HepG2 (cell line): ENCODE measurements at regions not wholly inside any gene's neighbourhood (a gene's known extent, or its start where the extent isn't known, plus 50 kb on each side); places are given as distances from the start of the nearest gene placed in this dataset.

Experiments
- ATAC-seq: fragments of 200-7000 bp; cut with Tn5 transposase; 3 replicates; pipeline ENCODE4 v1.9.1; 2020; ENCODE audit warnings: mild to moderate bottlenecking, moderate library complexity
- BruUV-seq: library from RNA; stranded (reverse); fragments of 400-500 nt; replicated peaks from 2 replicates; lab custom pipeline; 2021; lab: Mats Ljungman, UMichigan
- CTCF ChIA-PET: fragments of 300-600 bp; formaldehyde crosslinking; extraction: SDS; loops from one replicate; lab custom pipeline; 2021; ENCODE audit warnings: low total read pairs, inconsistent platforms, low intra/inter-chr PET ratio; lab: Yijun Ruan, JAX
- POLR2A ChIA-PET: fragments of 350-600 bp; sonication (Branson Sonifier 250); formaldehyde crosslinking; loops from one replicate; lab custom pipeline; 2020; ENCODE audit warnings: antibody characterized with exemption, inconsistent platforms; lab: Yijun Ruan, JAX
- DNase-seq: peaks from one replicate; pipeline ENCODE4 v3.0.0-alpha.2; 2015; ENCODE audit warnings: low spot score
- FAIRE-seq: peaks from 3 replicates; lab custom pipeline; 2011; peaks lifted over from hg19 to GRCh38; lab: Jason Lieb, UNC
- H2AFZ ChIP-seq: one replicate; pipeline ENCODE4 v1.6.1; 2011; ENCODE audit warnings: low read length, inconsistent platforms
- H3K27ac ChIP-seq: fragments of 300-600 bp; 3 replicates; pipeline ENCODE4 v1.8.0; 2011; ENCODE audit warnings: mixed run types, mild to moderate bottlenecking, mixed read lengths, low read length, inconsistent platforms; ENCODE audit not compliant: insufficient read depth; ENCODE audit errors: extremely low read length
- H3K27me3 ChIP-seq, 2 experiments: fragments of 200-600 bp in 1 of 2; 2 replicates in 1 of 2; 3 replicates in 1 of 2; pipeline versions ENCODE4 v1.6.0 to v1.8.0; 2011; ENCODE audit warnings: low read length in 2 of 2, mild to moderate bottlenecking in 2 of 2, moderate library complexity in 2 of 2, inconsistent platforms in 1 of 2; ENCODE audit not compliant: insufficient read depth in 2 of 2, control insufficient read depth in 1 of 2
- H3K36me3 ChIP-seq, 2 experiments: fragments of 200-600 bp in 1 of 2; replicated peaks in 1 of 2; 2 replicates in 1 of 2; 3 replicates in 1 of 2; pipeline versions ENCODE4 v1.5.1 to v1.8.0; 2011; ENCODE audit warnings: low read length in 2 of 2, inconsistent platforms in 1 of 2; ENCODE audit not compliant: insufficient read depth in 2 of 2, control insufficient read depth in 1 of 2
- H3K4me1 ChIP-seq: 2 replicates; pipeline ENCODE4 v1.5.1; 2012; ENCODE audit warnings: low read length, inconsistent platforms; ENCODE audit not compliant: insufficient read depth
- H3K4me2 ChIP-seq: 2 replicates; pipeline ENCODE4 v1.6.0; 2011; ENCODE audit warnings: low read depth, low read length, inconsistent platforms
- H3K4me3 ChIP-seq, 3 experiments: fragments of 200-600 bp in 1 of 3; sonication (generic), shearing (Covaris generic) in 1 of 3; replicated peaks in 1 of 3; 2 replicates each; pipeline ENCODE4 v1.5.1; 2011 to 2016; ENCODE audit warnings: low read length in 3 of 3, inconsistent platforms in 2 of 3, low read depth in 2 of 3, mild to moderate bottlenecking in 2 of 3, control low read depth in 1 of 3, mixed read lengths in 1 of 3; ENCODE audit not compliant: insufficient read depth in 1 of 3
- H3K79me2 ChIP-seq: one replicate; pipeline ENCODE4 v1.6.1; 2011; ENCODE audit warnings: low read length, inconsistent platforms; ENCODE audit not compliant: insufficient read depth
- H3K9ac ChIP-seq: 2 replicates; pipeline ENCODE4 v1.6.0; 2011; ENCODE audit warnings: mild to moderate bottlenecking, low read depth, low read length, inconsistent platforms; ENCODE audit not compliant: insufficient read depth
- H3K9me3 ChIP-seq: 2 replicates; pipeline ENCODE4 v1.5.1; 2012; ENCODE audit warnings: mild to moderate bottlenecking, low read length
- H4K20me1 ChIP-seq: 2 replicates; pipeline ENCODE4 v1.6.0; 2011; ENCODE audit warnings: inconsistent platforms, mild to moderate bottlenecking, low read length, moderate library complexity; ENCODE audit not compliant: insufficient read depth
- FOXP1 ChIP-seq, 2 experiments: fragments of 450-650 bp in 1 of 2; IDR thresholded peaks; 2 replicates each; pipeline ENCODE4 v1.6.1; 2017 to 2018; ENCODE audit warnings: antibody characterized with exemption in 1 of 2
- HDAC1 ChIP-seq: sonication (generic); formaldehyde crosslinking; IDR thresholded peaks from 2 replicates; pipeline ENCODE4 v1.5.1; 2020; ENCODE audit warnings: mild to moderate bottlenecking, missing genetic modification reagents
- PRDM15 ChIP-seq: sonication (generic); formaldehyde crosslinking; IDR thresholded peaks from 2 replicates; pipeline ENCODE4 v1.4.0; 2020; ENCODE audit warnings: missing genetic modification reagents
- SATB2 ChIP-seq: sonication (generic); formaldehyde crosslinking; IDR thresholded peaks from 2 replicates; pipeline ENCODE4 v1.5.0; 2020; ENCODE audit warnings: missing genetic modification reagents
- ZFY ChIP-seq: sonication (generic); formaldehyde crosslinking; IDR thresholded peaks from 2 replicates; pipeline ENCODE4 v1.4.0; 2020; ENCODE audit warnings: missing genetic modification reagents
- ZNF713 ChIP-seq: sonication (generic); formaldehyde crosslinking; IDR thresholded peaks from 2 replicates; pipeline ENCODE4 v1.4.0; 2020; ENCODE audit warnings: mild to moderate bottlenecking, missing genetic modification reagents
- ZNF770 ChIP-seq: sonication (generic); formaldehyde crosslinking; IDR thresholded peaks from 2 replicates; pipeline ENCODE4 v1.5.0; 2020; ENCODE audit warnings: mild to moderate bottlenecking, missing genetic modification reagents
- WGBS: methylation state at CpG from one replicate; pipeline ENCODE4 v1.1.6; 2017; ENCODE audit warnings: low lambda C conversion rate; 5-methylcytosine and 5-hydroxymethylcytosine counted together
- in situ Hi-C: cut with HindIII; loops from 2 replicates; pipeline ENCODE4 v1.10.0; 2017; ENCODE audit warnings: low pct_unique_long_range_greater_than_20kb; ENCODE audit not compliant: extremely low pct_ligation_motif_present
- intact Hi-C: fragments of 100-400 bp; cut with micrococcal nuclease; formaldehyde crosslinking; loops from one replicate; pipeline ENCODE4 v1.10.0; 2022; ENCODE audit not compliant: unreplicated experiment
- TF ChIP-seq, protein P1 (sequence below): sonication (generic); formaldehyde crosslinking; IDR thresholded peaks from 2 replicates; pipeline ENCODE4 v1.4.0; 2020; ENCODE audit warnings: mild to moderate bottlenecking, missing genetic modification reagents
- TF ChIP-seq, protein P2 (sequence below), 2 experiments: sonication (generic) in 1 of 2; formaldehyde crosslinking in 1 of 2; IDR thresholded peaks; 2 replicates each; pipeline versions ENCODE4 v1.6.1 to v1.9.0; 2014 to 2022; ENCODE audit warnings: antibody characterized with exemption in 1 of 2, borderline replicate concordance in 1 of 2, inconsistent platforms in 1 of 2, low read depth in 1 of 2, missing genetic modification reagents in 1 of 2

DNA sequence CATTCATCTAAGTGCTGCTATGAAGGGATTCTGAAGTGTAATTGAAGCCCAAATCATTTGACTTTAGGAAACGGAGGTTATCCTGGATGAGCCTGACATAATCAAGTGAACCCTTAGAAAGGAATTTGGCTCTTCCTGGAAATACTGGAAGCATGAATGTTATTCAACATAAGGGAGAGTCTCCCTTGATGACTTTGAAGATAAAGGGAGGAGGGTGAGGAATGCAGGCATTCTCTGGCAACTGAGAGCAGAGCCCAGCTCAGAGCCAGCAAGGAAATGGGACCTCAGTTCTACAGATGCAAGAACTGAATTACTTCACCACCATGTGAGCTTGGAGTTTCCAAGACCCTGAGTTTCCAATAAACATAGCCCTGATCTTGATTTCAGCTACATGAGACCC lies 168.2 kb downstream of the DLL1 start:
- ChIA-PET CTCF (no interaction called here), POLR2A (no interaction called here)
- H3K4me2 ChIP-seq = no peak overlapping the region
- H2AFZ ChIP-seq = no peak overlapping the region
- H3K9ac ChIP-seq = no peak overlapping the region
- no peaks in the 10 kb centered on the region for H3K4me1 ChIP-seq
- peaks cover 2 to 40% of the 10 kb centered on the region in 2 experiments; a peak in 4 of 5 replicates for H3K27me3 ChIP-seq
- no TSS peak for BruUV-seq
- 2% methylated on average over 1 of the region's 1 CpG for WGBS
- ATAC-seq (no peak), FAIRE-seq (no peak), DNase-seq (no peak)
- H3K4me3 ChIP-seq = no peak overlapping the region
- in situ Hi-C loops (no loop called here), intact Hi-C loops (no loop called here)
- no peaks in the 10 kb centered on the region for H3K79me2 ChIP-seq
- H3K36me3 ChIP-seq = no peaks in the 10 kb centered on the region
- peaks cover 13% of the 10 kb centered on the region for H3K9me3 ChIP-seq
- no peaks in the 10 kb centered on the region for H4K20me1 ChIP-seq
- H3K27ac ChIP-seq = no peak overlapping the region
- no peak for TF ChIP-seq PRDM15 (CRISPR knock-in tag)
- TF ChIP-seq ZNF713 (CRISPR knock-in tag) = no peak
- TF ChIP-seq HDAC1 (CRISPR knock-in tag) = no peak
- TF ChIP-seq, protein P1, sequence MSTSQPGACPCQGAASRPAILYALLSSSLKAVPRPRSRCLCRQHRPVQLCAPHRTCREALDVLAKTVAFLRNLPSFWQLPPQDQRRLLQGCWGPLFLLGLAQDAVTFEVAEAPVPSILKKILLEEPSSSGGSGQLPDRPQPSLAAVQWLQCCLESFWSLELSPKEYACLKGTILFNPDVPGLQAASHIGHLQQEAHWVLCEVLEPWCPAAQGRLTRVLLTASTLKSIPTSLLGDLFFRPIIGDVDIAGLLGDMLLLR = no peak
- no peak for TF ChIP-seq ZNF770 (CRISPR knock-in tag)
- TF ChIP-seq SATB2 = no peak
- TF ChIP-seq, protein P2, sequence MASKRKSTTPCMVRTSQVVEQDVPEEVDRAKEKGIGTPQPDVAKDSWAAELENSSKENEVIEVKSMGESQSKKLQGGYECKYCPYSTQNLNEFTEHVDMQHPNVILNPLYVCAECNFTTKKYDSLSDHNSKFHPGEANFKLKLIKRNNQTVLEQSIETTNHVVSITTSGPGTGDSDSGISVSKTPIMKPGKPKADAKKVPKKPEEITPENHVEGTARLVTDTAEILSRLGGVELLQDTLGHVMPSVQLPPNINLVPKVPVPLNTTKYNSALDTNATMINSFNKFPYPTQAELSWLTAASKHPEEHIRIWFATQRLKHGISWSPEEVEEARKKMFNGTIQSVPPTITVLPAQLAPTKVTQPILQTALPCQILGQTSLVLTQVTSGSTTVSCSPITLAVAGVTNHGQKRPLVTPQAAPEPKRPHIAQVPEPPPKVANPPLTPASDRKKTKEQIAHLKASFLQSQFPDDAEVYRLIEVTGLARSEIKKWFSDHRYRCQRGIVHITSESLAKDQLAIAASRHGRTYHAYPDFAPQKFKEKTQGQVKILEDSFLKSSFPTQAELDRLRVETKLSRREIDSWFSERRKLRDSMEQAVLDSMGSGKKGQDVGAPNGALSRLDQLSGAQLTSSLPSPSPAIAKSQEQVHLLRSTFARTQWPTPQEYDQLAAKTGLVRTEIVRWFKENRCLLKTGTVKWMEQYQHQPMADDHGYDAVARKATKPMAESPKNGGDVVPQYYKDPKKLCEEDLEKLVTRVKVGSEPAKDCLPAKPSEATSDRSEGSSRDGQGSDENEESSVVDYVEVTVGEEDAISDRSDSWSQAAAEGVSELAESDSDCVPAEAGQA (IDR thresholded peaks at IDR 0.05; ENCODE audit: low read depth) = no peak
- TF ChIP-seq, protein P2 (CRISPR knock-in tag; IDR thresholded peaks at IDR 0.05; ENCODE audit: borderline replicate concordance) = no peak
- no peak for TF ChIP-seq ZFY
- TF ChIP-seq FOXP1 (IDR thresholded peaks at IDR 0.05) = no peak
- TF ChIP-seq FOXP1 (CRISPR knock-in tag; IDR thresholded peaks at IDR 0.05) = no peak
